ENCODE measurements at regions not wholly inside any gene's neighbourhood (a gene's known extent, or its start where the extent isn't known, plus 50 kb on each side); places are given as distances from the start of the nearest gene placed in this dataset.

DNA sequence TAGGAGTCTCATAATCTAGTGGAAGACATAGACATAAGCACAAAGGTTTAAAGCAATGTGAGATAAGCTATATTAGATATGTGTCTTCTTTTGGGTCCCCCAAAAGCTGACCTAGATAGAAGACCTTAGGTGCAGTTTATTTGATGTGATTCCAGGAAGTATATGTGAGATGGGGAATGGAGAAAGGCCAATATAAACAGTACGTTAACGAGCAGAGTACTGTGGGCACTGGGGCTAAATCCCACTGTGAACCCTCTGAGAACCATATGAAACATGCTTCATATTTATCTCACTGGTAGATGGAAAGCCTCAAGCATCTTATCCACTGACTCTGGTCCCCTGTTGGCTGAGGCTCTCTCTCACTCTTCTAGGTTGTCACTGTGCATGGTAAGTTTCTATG lies 62.6 kb upstream of the ZC3H15 start:
- TF ChIP-seq POLR2AphosphoS5 (IDR thresholded peaks at IDR 0.05), result no peak
- TF ChIP-seq, protein P1, sequence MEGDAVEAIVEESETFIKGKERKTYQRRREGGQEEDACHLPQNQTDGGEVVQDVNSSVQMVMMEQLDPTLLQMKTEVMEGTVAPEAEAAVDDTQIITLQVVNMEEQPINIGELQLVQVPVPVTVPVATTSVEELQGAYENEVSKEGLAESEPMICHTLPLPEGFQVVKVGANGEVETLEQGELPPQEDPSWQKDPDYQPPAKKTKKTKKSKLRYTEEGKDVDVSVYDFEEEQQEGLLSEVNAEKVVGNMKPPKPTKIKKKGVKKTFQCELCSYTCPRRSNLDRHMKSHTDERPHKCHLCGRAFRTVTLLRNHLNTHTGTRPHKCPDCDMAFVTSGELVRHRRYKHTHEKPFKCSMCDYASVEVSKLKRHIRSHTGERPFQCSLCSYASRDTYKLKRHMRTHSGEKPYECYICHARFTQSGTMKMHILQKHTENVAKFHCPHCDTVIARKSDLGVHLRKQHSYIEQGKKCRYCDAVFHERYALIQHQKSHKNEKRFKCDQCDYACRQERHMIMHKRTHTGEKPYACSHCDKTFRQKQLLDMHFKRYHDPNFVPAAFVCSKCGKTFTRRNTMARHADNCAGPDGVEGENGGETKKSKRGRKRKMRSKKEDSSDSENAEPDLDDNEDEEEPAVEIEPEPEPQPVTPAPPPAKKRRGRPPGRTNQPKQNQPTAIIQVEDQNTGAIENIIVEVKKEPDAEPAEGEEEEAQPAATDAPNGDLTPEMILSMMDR (IDR thresholded peaks at IDR 0.05), result no peak
